ENCODE measurements at regions not wholly inside any gene's neighbourhood (a gene's known extent, or its start where the extent isn't known, plus 50 kb on each side); places are given as distances from the start of the nearest gene placed in this dataset.

GRCh38 chr10:36603688-36604087 lies 521.7 kb upstream of the ANKRD30A start:
- H3K4me2 ChIP-seq (ENCODE audit: control insufficient read depth, insufficient read depth), result no peak overlapping the region
- H3K4me3 ChIP-seq, result no peak overlapping the region
- no peak overlapping the region for H2AFZ ChIP-seq (ENCODE audit: control insufficient read depth, low read depth, low read length)
- ChIA-PET CTCF (no interaction called here), SMC1A (ENCODE audit: uncharacterized antibody, unreplicated experiment) (no interaction called here), POLR2A (no interaction called here), RAD21 (ENCODE audit: unreplicated experiment) (no interaction called here)
- no peaks in the 10 kb centered on the region for H3K4me1 ChIP-seq (ENCODE audit: control insufficient read depth, insufficient read depth, low read length)
- H3K9me3 ChIP-seq (replicated peaks; ENCODE audit: control insufficient read depth, insufficient read depth, low read length), result no peaks in the 10 kb centered on the region
- BruUV-seq (replicated peaks), result no TSS peak
- FAIRE-seq (no peak), ATAC-seq (no peak), DNase-seq (ENCODE audit: low read depth, low spot score) (no peak)
- no peaks in the 10 kb centered on the region for H3K79me2 ChIP-seq (ENCODE audit: control insufficient read depth, insufficient read depth, low read length)
- H3K27ac ChIP-seq (ENCODE audit: control insufficient read depth, insufficient read depth), result no peak overlapping the region
- in situ Hi-C loops (cut with MboI) (no loop called here), intact Hi-C loops (cut with micrococcal nuclease; ENCODE audit: unreplicated experiment) (no loop called here)
- no peaks in the 10 kb centered on the region for H3K36me3 ChIP-seq (ENCODE audit: control insufficient read depth in 2 of 2, insufficient read depth in 2 of 2, low read length in 1 of 2)
- no peak for TF ChIP-seq CUX1 (IDR thresholded peaks at IDR 0.05; ENCODE audit: insufficient replicate concordance, low read depth, low read length)
- no peak for TF ChIP-seq CHD1 (IDR thresholded peaks at IDR 0.05; ENCODE audit: low read depth, low read length)
- no peak for TF ChIP-seq BACH1 (IDR thresholded peaks at IDR 0.05; ENCODE audit: borderline replicate concordance)
- TF ChIP-seq STAT3 (IDR thresholded peaks at IDR 0.05; ENCODE audit: low read depth, low read length), result no peak
- TF ChIP-seq, protein P1, sequence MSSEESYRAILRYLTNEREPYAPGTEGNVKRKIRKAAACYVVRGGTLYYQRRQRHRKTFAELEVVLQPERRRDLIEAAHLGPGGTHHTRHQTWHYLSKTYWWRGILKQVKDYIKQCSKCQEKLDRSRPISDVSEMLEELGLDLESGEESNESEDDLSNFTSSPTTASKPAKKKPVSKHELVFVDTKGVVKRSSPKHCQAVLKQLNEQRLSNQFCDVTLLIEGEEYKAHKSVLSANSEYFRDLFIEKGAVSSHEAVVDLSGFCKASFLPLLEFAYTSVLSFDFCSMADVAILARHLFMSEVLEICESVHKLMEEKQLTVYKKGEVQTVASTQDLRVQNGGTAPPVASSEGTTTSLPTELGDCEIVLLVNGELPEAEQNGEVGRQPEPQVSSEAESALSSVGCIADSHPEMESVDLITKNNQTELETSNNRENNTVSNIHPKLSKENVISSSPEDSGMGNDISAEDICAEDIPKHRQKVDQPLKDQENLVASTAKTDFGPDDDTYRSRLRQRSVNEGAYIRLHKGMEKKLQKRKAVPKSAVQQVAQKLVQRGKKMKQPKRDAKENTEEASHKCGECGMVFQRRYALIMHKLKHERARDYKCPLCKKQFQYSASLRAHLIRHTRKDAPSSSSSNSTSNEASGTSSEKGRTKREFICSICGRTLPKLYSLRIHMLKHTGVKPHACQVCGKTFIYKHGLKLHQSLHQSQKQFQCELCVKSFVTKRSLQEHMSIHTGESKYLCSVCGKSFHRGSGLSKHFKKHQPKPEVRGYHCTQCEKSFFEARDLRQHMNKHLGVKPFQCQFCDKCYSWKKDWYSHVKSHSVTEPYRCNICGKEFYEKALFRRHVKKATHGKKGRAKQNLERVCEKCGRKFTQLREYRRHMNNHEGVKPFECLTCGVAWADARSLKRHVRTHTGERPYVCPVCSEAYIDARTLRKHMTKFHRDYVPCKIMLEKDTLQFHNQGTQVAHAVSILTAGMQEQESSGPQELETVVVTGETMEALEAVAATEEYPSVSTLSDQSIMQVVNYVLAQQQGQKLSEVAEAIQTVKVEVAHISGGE (CRISPR knock-in tag; IDR thresholded peaks at IDR 0.05), result no peak
- TF ChIP-seq LARP7 (IDR thresholded peaks at IDR 0.05), result no peak
- TF ChIP-seq, protein P2, sequence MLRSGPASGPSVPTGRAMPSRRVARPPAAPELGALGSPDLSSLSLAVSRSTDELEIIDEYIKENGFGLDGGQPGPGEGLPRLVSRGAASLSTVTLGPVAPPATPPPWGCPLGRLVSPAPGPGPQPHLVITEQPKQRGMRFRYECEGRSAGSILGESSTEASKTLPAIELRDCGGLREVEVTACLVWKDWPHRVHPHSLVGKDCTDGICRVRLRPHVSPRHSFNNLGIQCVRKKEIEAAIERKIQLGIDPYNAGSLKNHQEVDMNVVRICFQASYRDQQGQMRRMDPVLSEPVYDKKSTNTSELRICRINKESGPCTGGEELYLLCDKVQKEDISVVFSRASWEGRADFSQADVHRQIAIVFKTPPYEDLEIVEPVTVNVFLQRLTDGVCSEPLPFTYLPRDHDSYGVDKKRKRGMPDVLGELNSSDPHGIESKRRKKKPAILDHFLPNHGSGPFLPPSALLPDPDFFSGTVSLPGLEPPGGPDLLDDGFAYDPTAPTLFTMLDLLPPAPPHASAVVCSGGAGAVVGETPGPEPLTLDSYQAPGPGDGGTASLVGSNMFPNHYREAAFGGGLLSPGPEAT (IDR thresholded peaks at IDR 0.05; ENCODE audit: low read depth), result no peak
- TF ChIP-seq, protein P3, sequence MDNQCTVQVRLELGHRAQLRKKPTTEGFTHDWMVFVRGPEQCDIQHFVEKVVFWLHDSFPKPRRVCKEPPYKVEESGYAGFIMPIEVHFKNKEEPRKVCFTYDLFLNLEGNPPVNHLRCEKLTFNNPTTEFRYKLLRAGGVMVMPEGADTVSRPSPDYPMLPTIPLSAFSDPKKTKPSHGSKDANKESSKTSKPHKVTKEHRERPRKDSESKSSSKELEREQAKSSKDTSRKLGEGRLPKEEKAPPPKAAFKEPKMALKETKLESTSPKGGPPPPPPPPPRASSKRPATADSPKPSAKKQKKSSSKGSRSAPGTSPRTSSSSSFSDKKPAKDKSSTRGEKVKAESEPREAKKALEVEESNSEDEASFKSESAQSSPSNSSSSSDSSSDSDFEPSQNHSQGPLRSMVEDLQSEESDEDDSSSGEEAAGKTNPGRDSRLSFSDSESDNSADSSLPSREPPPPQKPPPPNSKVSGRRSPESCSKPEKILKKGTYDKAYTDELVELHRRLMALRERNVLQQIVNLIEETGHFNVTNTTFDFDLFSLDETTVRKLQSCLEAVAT (IDR thresholded peaks at IDR 0.05), result no peak
- no peak for TF ChIP-seq CEBPB (IDR thresholded peaks at IDR 0.05; ENCODE audit: borderline replicate concordance in 1 of 2, low read depth in 2 of 2, low read length in 2 of 2)
- TF ChIP-seq EP300 (IDR thresholded peaks at IDR 0.05; ENCODE audit: borderline replicate concordance in 1 of 2, control insufficient read depth in 1 of 2, low read depth in 2 of 2, low read length in 2 of 2), result no peak
- TF ChIP-seq HDAC6 (IDR thresholded peaks at IDR 0.05; ENCODE audit: unreplicated experiment), result no peak
- TF ChIP-seq ATF7 (IDR thresholded peaks at IDR 0.05; ENCODE audit: low read depth), result no peak
- TF ChIP-seq ZBED1 (IDR thresholded peaks at IDR 0.05; ENCODE audit: borderline replicate concordance), result no peak
- TF ChIP-seq NFYB (IDR thresholded peaks at IDR 0.05; ENCODE audit: insufficient read depth, low read depth, low read length), result no peak
- H3K9ac ChIP-seq (ENCODE audit: control insufficient read depth, insufficient read depth, low read length), result no peak overlapping the region
- 40% methylated on average over 4 of the region's 4 CpGs for WGBS (ENCODE audit: insufficient coverage, insufficient replicate concordance, low lambda C conversion rate, missing lambda C conversion rate)
- no peaks in the 10 kb centered on the region for H4K20me1 ChIP-seq (ENCODE audit: control insufficient read depth, insufficient read depth)
- no peaks in the 10 kb centered on the region for H3K27me3 ChIP-seq (replicated peaks in 1 of 2; ENCODE audit: control insufficient read depth in 2 of 2, insufficient read depth in 2 of 2, low read length in 1 of 2)
